HFFc6 (cell line): ENCODE measurements at regions not wholly inside any gene's neighbourhood (a gene's known extent, or its start where the extent isn't known, plus 50 kb on each side); places are given as distances from the start of the nearest gene placed in this dataset.

Experiments
- DNase-seq: peaks from one replicate; pipeline ENCODE4 v3.0.0-alpha.2; 2018
- H3K27ac Mint-ChIP-seq: 2 replicates; pipeline ENCODE4 v1.8.0; 2020; ENCODE audit warnings: mild to moderate bottlenecking, mixed read lengths
- H3K27me3 Mint-ChIP-seq: 2 replicates; pipeline ENCODE4 v1.8.0; 2021; ENCODE audit warnings: mild to moderate bottlenecking, moderate library complexity, mixed read lengths; ENCODE audit not compliant: insufficient read depth
- H3K36me3 Mint-ChIP-seq: 2 replicates; pipeline ENCODE4 v1.8.0; 2021; ENCODE audit warnings: low read depth, mixed read lengths
- H3K4me1 Mint-ChIP-seq: 2 replicates; pipeline ENCODE4 v1.8.0; 2020; ENCODE audit warnings: low read depth, mixed read lengths
- H3K4me3 Mint-ChIP-seq: 2 replicates; pipeline ENCODE4 v1.8.0; 2020; ENCODE audit warnings: mild to moderate bottlenecking, moderate library complexity, mixed read lengths
- H3K9me3 Mint-ChIP-seq: 2 replicates; pipeline ENCODE4 v1.8.0; 2020; ENCODE audit warnings: mild to moderate bottlenecking, mixed read lengths
- TF ChIP-seq, protein P1 (sequence below): fragments of 200-600 bp; sonication (generic); IDR thresholded peaks from 2 replicates; pipeline ENCODE4 v1.5.0; 2021; ENCODE audit warnings: antibody characterized with exemption, mild to moderate bottlenecking

GRCh38 chr12:68529869-68530268 lies 80.8 kb upstream of the RAP1B start:
- TF ChIP-seq, protein P1, sequence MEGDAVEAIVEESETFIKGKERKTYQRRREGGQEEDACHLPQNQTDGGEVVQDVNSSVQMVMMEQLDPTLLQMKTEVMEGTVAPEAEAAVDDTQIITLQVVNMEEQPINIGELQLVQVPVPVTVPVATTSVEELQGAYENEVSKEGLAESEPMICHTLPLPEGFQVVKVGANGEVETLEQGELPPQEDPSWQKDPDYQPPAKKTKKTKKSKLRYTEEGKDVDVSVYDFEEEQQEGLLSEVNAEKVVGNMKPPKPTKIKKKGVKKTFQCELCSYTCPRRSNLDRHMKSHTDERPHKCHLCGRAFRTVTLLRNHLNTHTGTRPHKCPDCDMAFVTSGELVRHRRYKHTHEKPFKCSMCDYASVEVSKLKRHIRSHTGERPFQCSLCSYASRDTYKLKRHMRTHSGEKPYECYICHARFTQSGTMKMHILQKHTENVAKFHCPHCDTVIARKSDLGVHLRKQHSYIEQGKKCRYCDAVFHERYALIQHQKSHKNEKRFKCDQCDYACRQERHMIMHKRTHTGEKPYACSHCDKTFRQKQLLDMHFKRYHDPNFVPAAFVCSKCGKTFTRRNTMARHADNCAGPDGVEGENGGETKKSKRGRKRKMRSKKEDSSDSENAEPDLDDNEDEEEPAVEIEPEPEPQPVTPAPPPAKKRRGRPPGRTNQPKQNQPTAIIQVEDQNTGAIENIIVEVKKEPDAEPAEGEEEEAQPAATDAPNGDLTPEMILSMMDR = no peak
- peaks cover 12% of the 10 kb centered on the region for H3K4me1 Mint-ChIP-seq
- no peaks in the 10 kb centered on the region for H3K27me3 Mint-ChIP-seq
- no peak overlapping the region for H3K4me3 Mint-ChIP-seq
- H3K36me3 Mint-ChIP-seq = no peaks in the 10 kb centered on the region
- no peaks in the 10 kb centered on the region for H3K9me3 Mint-ChIP-seq
- DNase-seq = no peak
- H3K27ac Mint-ChIP-seq = no peak overlapping the region

- TF ChIP-seq, protein P1 = no peak
- Mint-ChIP-seq H3K4me3 (no peak overlapping the region), H3K27me3 (no peaks in the 10 kb centered on the region), H3K27ac (no peak overlapping the region), H3K4me1 (peaks cover 12% of the 10 kb centered on the region), H3K36me3 (no peaks in the 10 kb centered on the region), H3K9me3 (no peaks in the 10 kb centered on the region)
- DNase-seq = no peak
Observed at GRCh38 chr12:68530299-68530698, 80.4 kb upstream of the RAP1B start.

DNA sequence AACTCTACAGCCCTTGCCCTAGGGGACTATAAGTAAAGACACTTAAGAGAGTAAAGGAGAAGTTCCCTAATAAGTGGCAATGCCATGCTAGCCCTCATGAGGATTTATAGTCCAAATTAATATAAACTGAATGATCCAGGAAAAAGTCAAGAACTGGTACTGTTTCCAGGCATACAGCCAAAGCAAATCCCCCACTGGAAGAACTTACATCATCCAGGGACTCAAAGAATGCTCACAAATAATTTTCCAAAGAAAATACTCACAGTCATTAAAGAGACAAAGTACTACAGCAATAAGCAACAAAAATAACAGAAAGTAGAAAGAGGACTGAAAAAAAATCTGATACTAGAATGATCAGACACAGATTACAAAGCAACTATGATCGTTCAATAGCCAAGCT lies 79.7 kb upstream of the RAP1B start:
- Mint-ChIP-seq H3K4me3 (no peak overlapping the region), H3K36me3 (no peaks in the 10 kb centered on the region), H3K27me3 (no peaks in the 10 kb centered on the region), H3K27ac (no peak overlapping the region), H3K4me1 (peaks cover 12% of the 10 kb centered on the region), H3K9me3 (no peaks in the 10 kb centered on the region)
- TF ChIP-seq, protein P1 = no peak
- peak; percentile 56 for DNase-seq

GRCh38 chr12:68532204-68532886 lies 78.4 kb upstream of the RAP1B start:
- Mint-ChIP-seq H3K36me3 (no peaks in the 10 kb centered on the region), H3K27ac (no peak overlapping the region), H3K9me3 (no peaks in the 10 kb centered on the region), H3K4me1 (peaks cover 20% of the 10 kb centered on the region), H3K27me3 (no peaks in the 10 kb centered on the region), H3K4me3 (no peak overlapping the region)
- no peak for DNase-seq
- TF ChIP-seq, protein P1 = no peak

DNA sequence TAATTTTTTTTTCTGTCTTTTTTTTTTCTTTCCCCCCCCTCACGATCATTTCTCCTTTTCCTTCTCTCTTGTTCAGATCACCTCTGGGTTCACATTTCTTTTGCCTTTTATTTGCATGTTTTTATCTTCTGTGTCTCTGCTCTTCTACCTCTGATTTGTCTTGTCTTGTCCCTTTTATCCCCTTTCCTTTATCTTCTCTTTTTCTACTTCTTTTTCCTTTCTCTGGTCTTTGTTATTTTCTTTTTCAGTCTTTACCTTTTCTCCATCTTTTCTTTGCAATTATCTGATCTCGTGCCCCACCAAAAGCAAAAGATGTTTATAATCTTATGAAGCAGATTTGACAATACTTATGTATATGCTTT lies 77.8 kb upstream of the RAP1B start:
- Mint-ChIP-seq H3K9me3 (no peaks in the 10 kb centered on the region), H3K4me3 (no peak overlapping the region), H3K27ac (no peak overlapping the region), H3K4me1 (peaks cover 21% of the 10 kb centered on the region), H3K27me3 (no peaks in the 10 kb centered on the region), H3K36me3 (no peaks in the 10 kb centered on the region)
- no peak for DNase-seq
- TF ChIP-seq, protein P1 = no peak

GRCh38 chr12:68534108-68534507 lies 76.6 kb upstream of the RAP1B start:
- H3K4me1 Mint-ChIP-seq = peaks cover 30% of the 10 kb centered on the region

More at GRCh38 chr12:68534108-68534507, 76.6 kb upstream of the RAP1B start:
- TF ChIP-seq, protein P1 = no peak
- no peak overlapping the region for H3K4me3 Mint-ChIP-seq
- DNase-seq = no peak
- no peak overlapping the region for H3K27ac Mint-ChIP-seq
- peaks cover 2% of the 10 kb centered on the region; the same call in 1 of the 2 replicates for H3K27me3 Mint-ChIP-seq
- no peaks in the 10 kb centered on the region for H3K36me3 Mint-ChIP-seq
- no peaks in the 10 kb centered on the region for H3K9me3 Mint-ChIP-seq
